ENCODE measurements at regions not wholly inside any gene's neighbourhood (a gene's known extent, or its start where the extent isn't known, plus 50 kb on each side); places are given as distances from the start of the nearest gene placed in this dataset.

DNA sequence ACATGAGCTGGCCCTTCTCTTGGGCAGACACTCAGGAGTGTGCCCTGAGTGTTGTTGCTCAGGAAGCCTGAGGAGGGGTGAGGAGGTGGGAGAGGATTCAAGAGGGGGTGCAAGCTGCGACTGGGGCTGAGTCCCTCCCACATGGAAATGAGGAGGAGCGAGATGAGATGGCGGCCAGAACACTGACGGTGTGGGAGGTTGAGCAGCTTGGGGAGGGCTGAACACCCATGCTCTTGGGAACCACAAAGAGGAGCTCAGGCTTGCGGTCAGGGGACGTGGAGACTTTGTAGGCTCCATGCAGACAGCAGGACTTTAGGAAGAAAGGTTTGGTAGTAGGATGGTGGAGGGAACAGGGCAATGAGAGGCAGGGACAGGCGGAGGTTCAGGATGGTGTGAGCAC, 163.2 kb upstream of the SHH start:
- Histone ChIP-seq H3K27me3 (no peaks in the 10 kb centered on the region), H3K36me3 (no peaks in the 10 kb centered on the region), H3K9me3 (no peaks in the 10 kb centered on the region), H3K4me3 (no peak overlapping the region), H3K4me1 (no peaks in the 10 kb centered on the region), H3K27ac (no peak overlapping the region)
- ATAC-seq (ENCODE audit: low FRiP score in 2 of 2) (no peak), DNase-seq (peak in 1 of 2 donors; percentile 8)
- WGBS, 2 donors = 72 to 76% methylated on average over 7 of the region's 7 CpGs
- TF ChIP-seq EP300 (IDR thresholded peaks at IDR 0.05) (no peak), POLR2AphosphoS5 (IDR thresholded peaks at IDR 0.05) (no peak), POLR2A (IDR thresholded peaks at IDR 0.05) (no peak)
- TF ChIP-seq, protein P1, sequence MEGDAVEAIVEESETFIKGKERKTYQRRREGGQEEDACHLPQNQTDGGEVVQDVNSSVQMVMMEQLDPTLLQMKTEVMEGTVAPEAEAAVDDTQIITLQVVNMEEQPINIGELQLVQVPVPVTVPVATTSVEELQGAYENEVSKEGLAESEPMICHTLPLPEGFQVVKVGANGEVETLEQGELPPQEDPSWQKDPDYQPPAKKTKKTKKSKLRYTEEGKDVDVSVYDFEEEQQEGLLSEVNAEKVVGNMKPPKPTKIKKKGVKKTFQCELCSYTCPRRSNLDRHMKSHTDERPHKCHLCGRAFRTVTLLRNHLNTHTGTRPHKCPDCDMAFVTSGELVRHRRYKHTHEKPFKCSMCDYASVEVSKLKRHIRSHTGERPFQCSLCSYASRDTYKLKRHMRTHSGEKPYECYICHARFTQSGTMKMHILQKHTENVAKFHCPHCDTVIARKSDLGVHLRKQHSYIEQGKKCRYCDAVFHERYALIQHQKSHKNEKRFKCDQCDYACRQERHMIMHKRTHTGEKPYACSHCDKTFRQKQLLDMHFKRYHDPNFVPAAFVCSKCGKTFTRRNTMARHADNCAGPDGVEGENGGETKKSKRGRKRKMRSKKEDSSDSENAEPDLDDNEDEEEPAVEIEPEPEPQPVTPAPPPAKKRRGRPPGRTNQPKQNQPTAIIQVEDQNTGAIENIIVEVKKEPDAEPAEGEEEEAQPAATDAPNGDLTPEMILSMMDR (IDR thresholded peaks at IDR 0.05) = no peak

DNA sequence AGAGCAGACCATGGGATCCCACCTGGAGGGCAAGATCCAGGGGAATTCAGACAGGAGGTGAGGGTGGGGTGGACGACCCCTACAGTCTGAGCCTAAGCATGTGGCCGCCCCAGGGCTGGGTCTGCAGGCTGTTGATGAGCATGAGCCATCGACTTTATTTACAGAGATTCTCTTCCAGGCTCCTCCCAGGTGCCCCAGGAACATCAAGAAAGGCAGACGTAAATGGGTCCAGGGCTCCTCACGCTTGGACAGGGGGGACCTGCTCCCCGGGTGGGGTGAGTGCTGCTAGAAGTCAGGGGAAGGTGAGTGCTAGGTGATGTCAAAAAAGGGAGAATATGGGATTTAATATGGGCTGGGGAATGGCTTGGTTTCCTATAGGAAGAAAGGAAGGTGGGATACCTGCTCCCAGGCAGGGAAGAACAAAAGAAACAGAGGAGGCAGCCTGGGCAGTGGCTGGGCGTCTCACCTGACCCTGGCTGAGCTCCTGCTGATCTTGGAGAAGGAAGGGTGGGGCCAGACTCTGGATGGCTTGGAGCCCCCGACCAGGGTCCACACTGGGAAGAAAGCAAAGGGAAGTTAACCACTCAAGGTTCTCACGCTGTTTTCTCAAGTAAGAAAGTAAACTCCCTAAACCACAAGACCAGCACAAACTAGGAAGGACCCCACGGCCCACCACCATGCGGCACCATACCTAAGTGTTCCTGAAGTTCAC, 162.1 kb upstream of the SHH start:
- no peak for ATAC-seq (ENCODE audit: low FRiP score in 2 of 2)

DNA sequence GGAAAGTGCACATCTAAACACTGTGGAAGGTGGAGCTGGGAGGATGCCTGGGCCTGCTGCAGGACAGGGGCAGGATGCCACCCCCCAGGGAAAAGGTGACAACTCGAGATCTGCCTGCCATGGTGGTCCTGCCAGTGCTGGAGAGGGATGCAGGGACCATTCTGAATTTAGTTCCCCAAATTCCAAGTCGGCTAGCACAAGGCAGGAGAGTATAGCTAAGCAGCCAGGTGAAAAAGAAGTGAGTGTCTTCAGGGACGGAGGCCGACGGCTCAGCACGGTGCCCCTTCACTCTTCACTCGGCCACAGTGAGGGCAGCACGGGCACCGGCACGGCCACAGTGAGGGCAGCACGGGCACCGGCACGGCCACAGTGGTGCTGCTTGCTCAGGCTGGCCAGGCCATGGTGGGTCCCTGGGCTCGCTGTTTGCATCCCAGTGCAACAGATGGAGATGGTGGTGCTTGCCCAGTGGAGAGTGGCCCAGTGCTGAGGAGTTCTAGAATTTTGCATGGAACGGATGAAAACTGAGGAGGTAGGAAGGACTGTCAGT, 161.3 kb upstream of the SHH start:
- 90 to 93% methylated on average over 12 to 15 of the region's 15 CpGs for WGBS, 2 donors
- no peaks in the 10 kb centered on the region for H3K9me3 ChIP-seq
- no peak overlapping the region for H3K27ac ChIP-seq
- no peaks in the 10 kb centered on the region for H3K4me1 ChIP-seq
- no peaks in the 10 kb centered on the region for H3K27me3 ChIP-seq
- TF ChIP-seq POLR2A (IDR thresholded peaks at IDR 0.05) = no peak
- TF ChIP-seq, protein P1 (IDR thresholded peaks at IDR 0.05) = no peak
- no peak for TF ChIP-seq POLR2AphosphoS5 (IDR thresholded peaks at IDR 0.05)
- TF ChIP-seq EP300 (IDR thresholded peaks at IDR 0.05) = no peak
- peak; percentile 18 to 43 for ATAC-seq (ENCODE audit: low FRiP score in 2 of 2)
- DNase-seq = no peak
- no peak overlapping the region for H3K4me3 ChIP-seq
- no peaks in the 10 kb centered on the region for H3K36me3 ChIP-seq

More for the DNA sequence above, 162.1 kb upstream of the SHH start:
- Histone ChIP-seq H3K27me3 (no peaks in the 10 kb centered on the region), H3K9me3 (no peaks in the 10 kb centered on the region), H3K4me3 (no peak overlapping the region), H3K4me1 (no peaks in the 10 kb centered on the region), H3K27ac (no peak overlapping the region), H3K36me3 (no peaks in the 10 kb centered on the region)
- WGBS, 2 donors = 70 to 77% methylated on average over 11 of the region's 11 CpGs
- no peak for TF ChIP-seq POLR2A (IDR thresholded peaks at IDR 0.05)
- TF ChIP-seq, protein P1 (IDR thresholded peaks at IDR 0.05) = no peak
- TF ChIP-seq EP300 (IDR thresholded peaks at IDR 0.05) = no peak
- TF ChIP-seq POLR2AphosphoS5 (IDR thresholded peaks at IDR 0.05) = no peak
- peak in 1 of 2 donors; percentile 9 for DNase-seq

DNA sequence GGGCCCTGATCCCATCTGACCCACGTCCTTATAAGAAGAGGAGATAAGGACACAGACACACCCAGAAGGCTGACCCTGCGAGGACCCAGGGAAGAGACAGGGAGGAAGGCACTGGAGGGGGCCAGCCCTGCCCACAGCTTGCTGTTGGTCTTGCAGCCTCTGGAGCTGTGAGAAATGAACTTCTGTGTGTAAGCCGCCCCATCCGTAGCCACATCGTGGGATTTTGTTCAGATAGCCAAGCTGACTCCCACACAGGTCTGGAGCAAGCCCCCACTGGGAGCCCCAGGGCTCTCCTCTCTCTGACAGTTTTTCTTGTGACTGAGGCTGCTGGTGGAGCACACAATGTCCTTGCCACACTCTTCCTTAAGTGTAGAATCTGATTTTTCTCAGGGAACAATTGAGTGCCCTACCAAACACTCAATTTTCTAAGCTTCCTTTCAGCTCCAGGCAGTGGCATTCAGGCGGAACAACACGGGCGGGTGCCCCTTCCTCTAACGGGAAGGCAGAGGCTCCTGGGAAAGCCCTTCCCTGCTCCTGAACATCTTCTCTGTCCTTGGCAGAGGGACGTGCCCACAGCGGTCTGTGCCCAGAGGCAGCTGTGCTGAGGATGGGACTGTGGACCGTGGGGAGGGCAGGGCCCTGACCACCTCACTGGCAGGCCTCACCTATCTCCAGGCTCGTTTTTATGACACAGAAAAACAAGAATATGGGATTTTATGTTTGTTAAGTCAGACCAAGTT, 160.6 kb upstream of the SHH start:
- Histone ChIP-seq H3K27me3 (no peaks in the 10 kb centered on the region), H3K4me3 (no peak overlapping the region), H3K9me3 (no peaks in the 10 kb centered on the region), H3K27ac (no peak overlapping the region), H3K4me1 (no peaks in the 10 kb centered on the region), H3K36me3 (no peaks in the 10 kb centered on the region)
- ATAC-seq (ENCODE audit: low FRiP score in 2 of 2) = no peak
- 65 to 69% methylated on average over 8 to 13 of the region's 13 CpGs for WGBS, 2 donors
- TF ChIP-seq POLR2A (IDR thresholded peaks at IDR 0.05) (no peak), EP300 (IDR thresholded peaks at IDR 0.05) (no peak), POLR2AphosphoS5 (IDR thresholded peaks at IDR 0.05) (no peak)
- TF ChIP-seq, protein P1 (IDR thresholded peaks at IDR 0.05) = no peak
- DNase-seq = peak in 1 of 2 donors; percentile 14

Data from upper lobe of left lung (tissue), 6 donors.